GM12891 (cell line): ENCODE measurements at regions not wholly inside any gene's neighbourhood (a gene's known extent, or its start where the extent isn't known, plus 50 kb on each side); places are given as distances from the start of the nearest gene placed in this dataset.

Experiments used
- PAX5 ChIP-seq: IDR thresholded peaks from 2 replicates; pipeline ENCODE4 v1.6.1; 2011; ENCODE audit warnings: low read length, moderate library complexity, mild to moderate bottlenecking; ENCODE audit not compliant: insufficient read depth, severe bottlenecking
- POLR2A ChIP-seq: IDR thresholded peaks from 2 replicates; pipeline ENCODE4 v1.6.1; 2011; ENCODE audit warnings: low read depth, low read length, control low read depth
- POLR2AphosphoS5 ChIP-seq: IDR thresholded peaks from 2 replicates; pipeline ENCODE4 v1.6.1; 2011; ENCODE audit warnings: low read depth, low read length, control low read depth
- POU2F2 ChIP-seq: IDR thresholded peaks from 2 replicates; pipeline ENCODE4 v1.6.1; 2011; ENCODE audit warnings: low read depth, mild to moderate bottlenecking, control low read depth, low read length, moderate library complexity
- SPI1 ChIP-seq: IDR thresholded peaks from 2 replicates; pipeline ENCODE4 v1.6.1; 2011; ENCODE audit warnings: low read depth, low read length, control low read depth
- TAF1 ChIP-seq: IDR thresholded peaks from 2 replicates; pipeline ENCODE4 v1.6.1; 2011; ENCODE audit warnings: low read depth, low read length, control low read depth

GRCh38 chr2:142180820-142181533, 50.2 kb upstream of the LRP1B start:
- TF ChIP-seq POLR2A = no peak
- TF ChIP-seq POU2F2 = no peak
- no peak for TF ChIP-seq POLR2AphosphoS5
- TF ChIP-seq TAF1 = no peak
- TF ChIP-seq SPI1 = no peak
- TF ChIP-seq PAX5 = no peak
